Astrocyte (in vitro differentiated cells and primary cell): ENCODE measurements at regions not wholly inside any gene's neighbourhood (a gene's known extent, or its start where the extent isn't known, plus 50 kb on each side); places are given as distances from the start of the nearest gene placed in this dataset.

Experiments
- DNase-seq: peaks from one replicate; pipeline ENCODE4 v3.0.0-alpha.2; 2010; ENCODE audit warnings: low read depth
- FAIRE-seq: peaks from 2 replicates; lab custom pipeline; 2011; peaks lifted over from hg19 to GRCh38; lab: Jason Lieb, UNC
- H2AFZ ChIP-seq: 2 replicates; pipeline ENCODE4 v1.6.0; 2012; ENCODE audit warnings: low read depth, low read length, inconsistent platforms
- H3K27ac ChIP-seq: 2 replicates; pipeline ENCODE4 v1.5.1; 2011; ENCODE audit warnings: low read depth, low read length, inconsistent platforms
- H3K27me3 ChIP-seq: 2 replicates; pipeline ENCODE4 v1.6.0; 2011; ENCODE audit warnings: low read length, inconsistent platforms; ENCODE audit not compliant: insufficient read depth
- H3K36me3 ChIP-seq: 2 replicates; pipeline ENCODE4 v1.5.1; 2011; ENCODE audit warnings: low read length, inconsistent platforms; ENCODE audit not compliant: insufficient read depth
- H3K4me1 ChIP-seq: 2 replicates; pipeline ENCODE4 v1.5.1; 2011; ENCODE audit warnings: low read length, inconsistent platforms; ENCODE audit not compliant: insufficient read depth
- H3K4me2 ChIP-seq: 2 replicates; pipeline ENCODE4 v1.6.0; 2012; ENCODE audit warnings: low read length, inconsistent platforms
- H3K4me3 ChIP-seq: 2 replicates; pipeline ENCODE4 v1.5.1; 2011; ENCODE audit warnings: low read depth, mild to moderate bottlenecking, low read length, inconsistent platforms; ENCODE audit not compliant: insufficient read depth
- H3K79me2 ChIP-seq: 2 replicates; pipeline ENCODE4 v1.6.0; 2012; ENCODE audit warnings: mild to moderate bottlenecking, low read length, inconsistent platforms; ENCODE audit not compliant: insufficient read depth
- H3K9ac ChIP-seq: 2 replicates; pipeline ENCODE4 v1.6.0; 2012; ENCODE audit warnings: mild to moderate bottlenecking, low read length, inconsistent platforms
- H3K9me3 ChIP-seq: 2 replicates; pipeline ENCODE4 v1.5.1; 2012; ENCODE audit warnings: low read depth, mild to moderate bottlenecking, low read length, inconsistent platforms; ENCODE audit not compliant: insufficient read depth
- H4K20me1 ChIP-seq: 2 replicates; pipeline ENCODE4 v1.6.0; 2012; ENCODE audit warnings: low read length, inconsistent platforms; ENCODE audit not compliant: insufficient read depth
- H3K27ac Mint-ChIP-seq: one replicate; pipeline ENCODE4 v1.8.0; 2021; ENCODE audit warnings: mild to moderate bottlenecking, mixed read lengths; ENCODE audit not compliant: unreplicated experiment
- H3K27me3 Mint-ChIP-seq: one replicate; pipeline ENCODE4 v1.8.0; 2021; ENCODE audit warnings: low read depth, mixed read lengths; ENCODE audit not compliant: unreplicated experiment
- H3K36me3 Mint-ChIP-seq: one replicate; pipeline ENCODE4 v1.8.0; 2021; ENCODE audit warnings: low read depth, mixed read lengths; ENCODE audit not compliant: unreplicated experiment
- H3K4me1 Mint-ChIP-seq: one replicate; pipeline ENCODE4 v1.8.0; 2021; ENCODE audit warnings: low read depth, mixed read lengths; ENCODE audit not compliant: unreplicated experiment
- H3K4me3 Mint-ChIP-seq: one replicate; pipeline ENCODE4 v1.8.0; 2021; ENCODE audit warnings: mild to moderate bottlenecking, moderate library complexity, mixed read lengths; ENCODE audit not compliant: unreplicated experiment
- H3K9me3 Mint-ChIP-seq: one replicate; pipeline ENCODE4 v1.8.0; 2021; ENCODE audit warnings: mild to moderate bottlenecking, mixed read lengths; ENCODE audit not compliant: unreplicated experiment
- EZH2 ChIP-seq: IDR thresholded peaks from 2 replicates; pipeline ENCODE4 v1.6.1; 2012; ENCODE audit warnings: mild to moderate bottlenecking, low read length, inconsistent platforms; ENCODE audit not compliant: insufficient read depth
- TF ChIP-seq, protein P1 (sequence below): IDR thresholded peaks from 2 replicates; pipeline ENCODE4 v1.5.1; 2011; ENCODE audit warnings: low read depth, mild to moderate bottlenecking, inconsistent platforms, low read length, moderate library complexity; ENCODE audit not compliant: insufficient read depth

DNA sequence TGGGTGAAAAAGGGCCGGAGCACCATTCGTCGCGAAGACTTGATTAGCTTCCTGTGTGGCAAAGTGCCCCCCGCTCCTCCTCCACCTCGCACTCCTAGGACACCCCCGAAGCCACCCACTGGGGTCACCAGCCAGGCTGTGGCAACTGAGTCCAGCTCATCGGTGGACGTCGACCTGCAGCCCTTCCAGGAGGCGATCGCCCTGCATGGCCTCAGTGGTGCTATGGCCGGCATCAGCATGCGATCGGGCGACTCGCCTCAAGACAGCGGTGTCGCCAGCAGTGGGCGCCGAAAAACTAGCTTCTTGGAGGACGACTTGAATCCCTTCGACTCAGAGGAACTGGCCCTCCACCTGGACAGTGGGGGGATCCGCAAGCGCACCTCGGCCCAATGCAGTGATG, 126.8 kb upstream of the CXorf66 start:
- no peak overlapping the region for H3K27ac ChIP-seq
- Mint-ChIP-seq H3K27me3 (no peaks in the 10 kb centered on the region), H3K9me3 (no peaks in the 10 kb centered on the region), H3K27ac (no peak overlapping the region), H3K36me3 (no peaks in the 10 kb centered on the region), H3K4me1 (no peaks in the 10 kb centered on the region), H3K4me3 (peak overlapping the region; percentile 76)
- H3K4me3 ChIP-seq = no peak overlapping the region
- DNase-seq (no peak), FAIRE-seq (no peak)
- H3K9ac ChIP-seq = no peak overlapping the region
- peak overlapping the region; percentile 80 for H3K4me2 ChIP-seq
- no peaks in the 10 kb centered on the region for H3K4me1 ChIP-seq
- no peaks in the 10 kb centered on the region for H3K79me2 ChIP-seq
- H3K27me3 ChIP-seq = peaks cover 9% of the 10 kb centered on the region
- no peaks in the 10 kb centered on the region for H3K36me3 ChIP-seq
- TF ChIP-seq, protein P1, sequence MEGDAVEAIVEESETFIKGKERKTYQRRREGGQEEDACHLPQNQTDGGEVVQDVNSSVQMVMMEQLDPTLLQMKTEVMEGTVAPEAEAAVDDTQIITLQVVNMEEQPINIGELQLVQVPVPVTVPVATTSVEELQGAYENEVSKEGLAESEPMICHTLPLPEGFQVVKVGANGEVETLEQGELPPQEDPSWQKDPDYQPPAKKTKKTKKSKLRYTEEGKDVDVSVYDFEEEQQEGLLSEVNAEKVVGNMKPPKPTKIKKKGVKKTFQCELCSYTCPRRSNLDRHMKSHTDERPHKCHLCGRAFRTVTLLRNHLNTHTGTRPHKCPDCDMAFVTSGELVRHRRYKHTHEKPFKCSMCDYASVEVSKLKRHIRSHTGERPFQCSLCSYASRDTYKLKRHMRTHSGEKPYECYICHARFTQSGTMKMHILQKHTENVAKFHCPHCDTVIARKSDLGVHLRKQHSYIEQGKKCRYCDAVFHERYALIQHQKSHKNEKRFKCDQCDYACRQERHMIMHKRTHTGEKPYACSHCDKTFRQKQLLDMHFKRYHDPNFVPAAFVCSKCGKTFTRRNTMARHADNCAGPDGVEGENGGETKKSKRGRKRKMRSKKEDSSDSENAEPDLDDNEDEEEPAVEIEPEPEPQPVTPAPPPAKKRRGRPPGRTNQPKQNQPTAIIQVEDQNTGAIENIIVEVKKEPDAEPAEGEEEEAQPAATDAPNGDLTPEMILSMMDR = no peak
- TF ChIP-seq EZH2 = no peak
- H2AFZ ChIP-seq = peak overlapping the region; percentile 60
- H3K9me3 ChIP-seq = no peaks in the 10 kb centered on the region
- no peaks in the 10 kb centered on the region for H4K20me1 ChIP-seq

DNA sequence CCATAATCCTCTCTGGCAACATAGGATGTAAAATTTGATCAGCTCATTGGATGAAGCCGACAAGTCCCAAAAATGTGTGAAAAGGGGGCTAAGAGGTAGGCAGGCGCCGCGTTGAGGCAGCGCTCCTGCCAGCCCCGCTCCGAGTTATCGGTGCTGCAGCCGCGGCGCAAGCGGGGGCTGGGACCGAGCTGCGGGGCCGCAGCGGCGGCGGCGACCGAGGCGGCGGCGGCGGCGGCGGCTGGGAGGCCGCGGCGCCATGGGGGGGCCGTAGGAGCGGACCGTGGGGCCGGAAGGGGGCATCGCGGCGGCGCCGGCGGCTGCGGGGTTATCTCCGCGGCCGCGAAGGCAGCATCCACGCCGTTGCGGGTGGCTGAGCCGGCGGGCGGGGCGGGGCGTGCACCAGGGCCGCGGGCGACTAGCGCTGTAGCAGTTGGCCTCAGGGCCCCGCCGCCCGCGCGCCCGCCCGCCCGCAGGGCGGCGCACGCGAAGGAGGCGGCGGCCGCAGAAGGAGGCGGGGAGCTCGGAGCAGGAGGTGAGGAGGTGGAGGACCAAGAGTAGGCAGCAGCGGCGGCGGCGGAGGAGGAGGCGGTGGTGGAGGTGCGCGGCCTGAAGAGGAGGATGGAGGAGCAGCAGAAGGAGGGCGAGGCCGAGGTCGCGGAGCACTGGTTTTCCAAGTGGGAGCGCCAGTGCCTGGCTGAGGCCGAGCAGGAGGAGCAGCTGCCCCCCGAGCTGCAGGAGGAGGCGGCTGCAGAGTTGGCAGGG, 126.0 kb upstream of the CXorf66 start:
- Histone ChIP-seq H2AFZ (peak overlapping the region; percentile 60), H3K4me2 (peak overlapping the region; percentile 80), H3K79me2 (no peaks in the 10 kb centered on the region), H3K27me3 (peaks cover 9% of the 10 kb centered on the region), H3K36me3 (no peaks in the 10 kb centered on the region), H3K9me3 (no peaks in the 10 kb centered on the region), H3K9ac (no peak overlapping the region), H3K4me3 (peak overlapping the region; percentile 17), H4K20me1 (no peaks in the 10 kb centered on the region), H3K27ac (no peak overlapping the region), H3K4me1 (no peaks in the 10 kb centered on the region)
- H3K36me3 Mint-ChIP-seq = no peaks in the 10 kb centered on the region
- no peaks in the 10 kb centered on the region for H3K4me1 Mint-ChIP-seq
- no peaks in the 10 kb centered on the region for H3K27me3 Mint-ChIP-seq
- H3K9me3 Mint-ChIP-seq = no peaks in the 10 kb centered on the region
- FAIRE-seq (no peak), DNase-seq (no peak)
- peak overlapping the region; percentile 76 for H3K4me3 Mint-ChIP-seq
- H3K27ac Mint-ChIP-seq = no peak overlapping the region
- TF ChIP-seq, protein P1 = no peak
- TF ChIP-seq EZH2 = no peak

DNA sequence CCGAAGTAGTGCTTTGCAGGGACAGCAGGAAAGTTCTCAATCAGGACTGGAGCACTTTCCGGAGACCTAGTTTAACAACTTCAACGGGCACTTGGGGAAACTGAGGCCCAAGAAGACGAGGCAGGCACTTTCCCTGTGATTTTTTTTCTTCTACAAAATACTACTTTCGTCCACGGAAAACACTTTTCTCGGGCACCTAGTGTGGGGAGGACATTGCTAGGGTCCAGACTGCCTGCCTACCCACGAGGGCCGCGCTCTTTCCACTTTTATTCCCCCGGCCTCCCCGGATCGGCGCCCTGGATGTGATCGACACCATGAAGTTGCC, 125.4 kb upstream of the CXorf66 start:
- H3K27ac ChIP-seq = no peak overlapping the region
- no peaks in the 10 kb centered on the region for H3K79me2 ChIP-seq
- H3K9ac ChIP-seq = no peak overlapping the region
- H2AFZ ChIP-seq = no peak overlapping the region
- H3K4me3 Mint-ChIP-seq = peak overlapping the region; percentile 76
- no peaks in the 10 kb centered on the region for H3K36me3 Mint-ChIP-seq
- peaks cover 9% of the 10 kb centered on the region for H3K27me3 ChIP-seq
- FAIRE-seq (no peak), DNase-seq (no peak)
- no peaks in the 10 kb centered on the region for H3K4me1 Mint-ChIP-seq
- no peaks in the 10 kb centered on the region for H3K9me3 ChIP-seq
- no peak overlapping the region for H3K27ac Mint-ChIP-seq
- H3K4me2 ChIP-seq = peak overlapping the region; percentile 80
- H3K9me3 Mint-ChIP-seq = no peaks in the 10 kb centered on the region
- peak overlapping the region; percentile 17 for H3K4me3 ChIP-seq
- H3K36me3 ChIP-seq = no peaks in the 10 kb centered on the region
- TF ChIP-seq, protein P1 = no peak
- no peak for TF ChIP-seq EZH2
- H4K20me1 ChIP-seq = no peaks in the 10 kb centered on the region
- H3K27me3 Mint-ChIP-seq = no peaks in the 10 kb centered on the region
- H3K4me1 ChIP-seq = no peaks in the 10 kb centered on the region
